Calu3 (cell line): ENCODE measurements at regions not wholly inside any gene's neighbourhood (a gene's known extent, or its start where the extent isn't known, plus 50 kb on each side); places are given as distances from the start of the nearest gene placed in this dataset.

Experiments used
- BruUV-seq: library from RNA; stranded (reverse); fragments of 400-500 nt; replicated peaks from 2 replicates; lab custom pipeline; 2021; lab: Mats Ljungman, UMichigan
- CTCF ChIA-PET: fragments of 300-600 bp; sonication (Branson Sonifier 250); formaldehyde crosslinking; loops from one replicate; lab custom pipeline; 2022; ENCODE audit warnings: antibody characterized with exemption; lab: Charles Lee
- DNase-seq: peaks from one replicate; pipeline ENCODE4 v3.0.0; 2022
- H3K27ac Mint-ChIP-seq: one replicate; pipeline ENCODE4 v1.8.0; 2022; ENCODE audit warnings: mixed read lengths; ENCODE audit not compliant: unreplicated experiment
- H3K27me3 Mint-ChIP-seq: one replicate; pipeline ENCODE4 v1.8.0; 2022; ENCODE audit warnings: mixed read lengths; ENCODE audit not compliant: unreplicated experiment
- H3K36me3 Mint-ChIP-seq: one replicate; pipeline ENCODE4 v1.8.0; 2022; ENCODE audit warnings: mild to moderate bottlenecking, moderate library complexity, mixed read lengths; ENCODE audit not compliant: insufficient read depth, unreplicated experiment
- H3K4me1 Mint-ChIP-seq: one replicate; pipeline ENCODE4 v1.8.0; 2022; ENCODE audit warnings: mild to moderate bottlenecking, low read depth, mixed read lengths; ENCODE audit not compliant: unreplicated experiment
- H3K4me3 Mint-ChIP-seq: one replicate; pipeline ENCODE4 v1.8.0; 2022; ENCODE audit warnings: mild to moderate bottlenecking, low read depth, moderate library complexity, mixed read lengths; ENCODE audit not compliant: unreplicated experiment
- H3K9me3 Mint-ChIP-seq: one replicate; pipeline ENCODE4 v1.8.0; 2022; ENCODE audit warnings: low read depth, mixed read lengths; ENCODE audit not compliant: unreplicated experiment
- CTCF ChIP-seq: fragments of 200-600 bp; IDR thresholded peaks from one replicate; pipeline ENCODE4 v1.8.0; 2022; ENCODE audit warnings: antibody characterized with exemption; ENCODE audit not compliant: unreplicated experiment
- intact Hi-C: fragments of 100-400 bp; cut with micrococcal nuclease; formaldehyde crosslinking; loops from one replicate; pipeline ENCODE4 v1.10.0; 2022; ENCODE audit not compliant: unreplicated experiment

GRCh38 chr6:141532211-141532610 lies 600.5 kb upstream of the GJE1 start:
- H3K27ac Mint-ChIP-seq: no peak overlapping the region
- CTCF ChIA-PET: no interaction called here
- intact Hi-C loops: no loop called here
- BruUV-seq: no TSS peak
- H3K4me1 Mint-ChIP-seq: no peaks in the 10 kb centered on the region
- no peaks in the 10 kb centered on the region for H3K36me3 Mint-ChIP-seq
- no peak overlapping the region for H3K4me3 Mint-ChIP-seq
- H3K9me3 Mint-ChIP-seq: no peaks in the 10 kb centered on the region
- no peaks in the 10 kb centered on the region for H3K27me3 Mint-ChIP-seq
- no peak for DNase-seq
- no peak for TF ChIP-seq CTCF

- H3K27me3 Mint-ChIP-seq: no peaks in the 10 kb centered on the region
- CTCF ChIA-PET: interaction anchor here (0.6 kb wide), 1 partner anchor 271 kb away, joined by 3 read pairs; no protein-coding TSS in a partner anchor
- H3K4me3 Mint-ChIP-seq: no peak overlapping the region
- no peaks in the 10 kb centered on the region for H3K9me3 Mint-ChIP-seq
- no peak for TF ChIP-seq CTCF
- H3K4me1 Mint-ChIP-seq: no peaks in the 10 kb centered on the region
- no peak overlapping the region for H3K27ac Mint-ChIP-seq
- no peaks in the 10 kb centered on the region for H3K36me3 Mint-ChIP-seq
- DNase-seq: no peak
- intact Hi-C loops: no loop called here
- no TSS peak for BruUV-seq
Measured at GRCh38 chr6:141531040-141531439, 601.7 kb upstream of the GJE1 start.

- no peaks in the 10 kb centered on the region for H3K4me1 Mint-ChIP-seq
- intact Hi-C loops: no loop called here
- no peaks in the 10 kb centered on the region for H3K27me3 Mint-ChIP-seq
- CTCF ChIA-PET: no interaction called here
- H3K27ac Mint-ChIP-seq: no peak overlapping the region
- TF ChIP-seq CTCF: no peak
- no TSS peak for BruUV-seq
- DNase-seq: no peak
- no peaks in the 10 kb centered on the region for H3K9me3 Mint-ChIP-seq
- H3K36me3 Mint-ChIP-seq: no peaks in the 10 kb centered on the region
- no peak overlapping the region for H3K4me3 Mint-ChIP-seq
Measured at GRCh38 chr6:141528596-141528995, 604.1 kb upstream of the GJE1 start.

GRCh38 chr6:141526985-141527384 lies 605.7 kb upstream of the GJE1 start:
- BruUV-seq: no TSS peak
- no peak overlapping the region for H3K4me3 Mint-ChIP-seq
- no peaks in the 10 kb centered on the region for H3K27me3 Mint-ChIP-seq
- no peak for DNase-seq
- CTCF ChIA-PET: no interaction called here
- H3K36me3 Mint-ChIP-seq: no peaks in the 10 kb centered on the region
- no peak overlapping the region for H3K27ac Mint-ChIP-seq
- no peaks in the 10 kb centered on the region for H3K4me1 Mint-ChIP-seq
- no peaks in the 10 kb centered on the region for H3K9me3 Mint-ChIP-seq
- no peak for TF ChIP-seq CTCF
- intact Hi-C loops: no loop called here

GRCh38 chr6:141521440-141521839 lies 611.3 kb upstream of the GJE1 start:
- Mint-ChIP-seq H3K36me3 (no peaks in the 10 kb centered on the region), H3K27me3 (no peaks in the 10 kb centered on the region), H3K9me3 (no peaks in the 10 kb centered on the region), H3K4me1 (no peaks in the 10 kb centered on the region), H3K27ac (no peak overlapping the region), H3K4me3 (no peak overlapping the region)
- no peak for TF ChIP-seq CTCF
- CTCF ChIA-PET: no interaction called here
- BruUV-seq: no TSS peak
- intact Hi-C loops: no loop called here
- no peak for DNase-seq
